ENCODE measurements at regions not wholly inside any gene's neighbourhood (a gene's known extent, or its start where the extent isn't known, plus 50 kb on each side); places are given as distances from the start of the nearest gene placed in this dataset.

- intact Hi-C loops (cut with DNase I), result no loop called here
- DNase-seq (ENCODE audit: missing footprints) (no peak), ATAC-seq (no peak)
Measured at GRCh38 chr12:18207266-18207665, 54.1 kb upstream of the PIK3C2G start.

- no peak for DNase-seq (ENCODE audit: missing footprints)
- ATAC-seq, result no peak
- intact Hi-C loops (cut with DNase I), result no loop called here
Measured at GRCh38 chr12:18206198-18206597, 55.1 kb upstream of the PIK3C2G start.

GRCh38 chr12:18204053-18204452 is 57.3 kb upstream of the PIK3C2G start:
- ATAC-seq (no peak), DNase-seq (ENCODE audit: missing footprints) (no peak)
- intact Hi-C loops (cut with DNase I), result no loop called here

GRCh38 chr12:18192119-18192518 is 69.2 kb upstream of the PIK3C2G start:
- no peak for DNase-seq (ENCODE audit: missing footprints)
- intact Hi-C loops (cut with DNase I), result no loop called here
- no peak for ATAC-seq

DNA sequence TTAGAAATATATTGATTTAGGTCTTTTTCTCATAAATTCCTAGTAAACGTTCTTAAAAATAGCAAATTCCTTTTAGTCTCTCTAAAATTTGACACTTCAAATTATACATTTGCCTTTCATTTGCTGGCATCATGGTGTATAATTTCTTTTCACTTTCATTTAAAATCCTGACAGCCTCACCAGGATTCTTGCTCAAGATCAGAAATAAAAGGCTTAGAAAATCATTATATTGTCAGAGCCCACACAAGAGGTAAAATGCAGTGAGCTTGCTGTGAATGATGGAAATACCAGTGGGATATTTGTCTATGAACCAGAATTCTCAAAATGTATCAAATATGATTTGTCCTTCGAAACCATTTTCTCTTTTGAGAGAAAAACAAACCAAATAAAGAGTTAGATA is 78.2 kb upstream of the PIK3C2G start:
- ATAC-seq, result no peak
- intact Hi-C loops (cut with DNase I), result no loop called here

DNA sequence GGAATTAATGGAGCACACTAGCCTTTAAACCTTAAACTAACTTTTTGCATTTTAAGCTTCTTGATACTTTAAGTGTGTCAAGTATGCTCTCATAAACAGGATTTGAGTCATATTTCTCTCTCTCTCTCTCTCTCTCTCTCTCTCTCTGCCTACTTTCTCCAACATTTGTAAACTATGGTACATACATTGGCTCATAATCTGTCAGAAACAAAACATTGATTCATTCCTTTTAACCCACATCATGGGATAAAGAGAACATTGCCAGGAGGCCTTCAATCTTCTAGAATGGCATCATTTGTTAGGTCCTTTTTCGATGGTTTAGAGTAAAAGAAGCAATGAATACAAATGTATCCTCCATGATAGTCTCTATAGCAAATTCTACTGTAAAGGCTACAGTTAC is 81.6 kb upstream of the RERGL start:
- intact Hi-C loops (cut with DNase I), result no loop called here
- DNase-seq (ENCODE audit: missing footprints) (no peak), ATAC-seq (no peak)

More for the DNA sequence above, 78.2 kb upstream of the PIK3C2G start:
- DNase-seq (ENCODE audit: missing footprints), result no peak

GRCh38 chr12:18168016-18168415 is 78.0 kb upstream of the RERGL start:
- ATAC-seq (no peak), DNase-seq (ENCODE audit: missing footprints) (no peak)
- intact Hi-C loops (cut with DNase I), result no loop called here

- DNase-seq (ENCODE audit: missing footprints), result no peak
- no peak for ATAC-seq
- intact Hi-C loops (cut with DNase I), result no loop called here
Measured at GRCh38 chr12:18165889-18166288, 75.9 kb upstream of the RERGL start.

GRCh38 chr12:18165422-18165871 is 75.5 kb upstream of the RERGL start:
- DNase-seq (ENCODE audit: missing footprints) (no peak), ATAC-seq (no peak)
- intact Hi-C loops (cut with DNase I), result no loop called here

- intact Hi-C loops (cut with DNase I), result no loop called here
- ATAC-seq (no peak), DNase-seq (ENCODE audit: missing footprints) (no peak)
Measured at GRCh38 chr12:18160901-18161300, 70.9 kb upstream of the RERGL start.

DNA sequence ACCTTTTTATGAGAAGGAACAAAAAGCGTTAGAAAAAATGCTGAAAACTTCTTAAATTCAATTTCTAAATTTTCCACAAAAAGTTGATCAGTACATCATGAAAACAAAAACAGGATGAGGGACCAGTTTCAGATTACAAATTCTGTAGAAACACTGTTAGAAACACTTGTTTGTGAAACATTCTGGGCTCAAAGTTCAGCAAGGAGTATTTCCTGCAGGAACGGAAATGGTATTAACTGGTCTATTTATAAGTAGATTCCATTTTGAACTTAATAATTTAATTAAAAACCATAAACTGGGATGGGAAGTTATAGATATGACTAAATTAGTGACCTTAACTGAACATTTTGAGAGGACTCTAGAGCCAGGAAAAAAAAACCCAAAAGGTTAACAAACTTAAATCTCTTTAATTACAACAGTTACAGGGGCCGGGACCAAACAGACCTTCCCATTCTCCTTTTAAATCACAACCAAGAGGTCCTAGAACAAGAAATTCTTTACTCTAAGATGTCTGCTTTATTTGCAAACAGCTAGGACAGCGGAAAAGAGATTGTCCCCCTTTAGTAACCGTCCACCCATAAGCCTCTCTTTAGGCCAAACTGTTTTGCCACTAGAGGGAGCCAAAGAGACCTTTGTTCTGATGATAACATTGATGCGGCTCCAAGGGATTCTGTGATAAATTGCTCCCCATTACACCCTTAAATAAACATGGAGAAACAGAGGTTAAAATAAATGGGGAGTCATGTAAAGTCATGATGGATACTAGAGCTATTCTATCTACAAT is 69.0 kb upstream of the RERGL start:
- intact Hi-C loops (cut with DNase I), result no loop called here
- DNase-seq (ENCODE audit: missing footprints) (no peak), ATAC-seq (no peak)

DNA sequence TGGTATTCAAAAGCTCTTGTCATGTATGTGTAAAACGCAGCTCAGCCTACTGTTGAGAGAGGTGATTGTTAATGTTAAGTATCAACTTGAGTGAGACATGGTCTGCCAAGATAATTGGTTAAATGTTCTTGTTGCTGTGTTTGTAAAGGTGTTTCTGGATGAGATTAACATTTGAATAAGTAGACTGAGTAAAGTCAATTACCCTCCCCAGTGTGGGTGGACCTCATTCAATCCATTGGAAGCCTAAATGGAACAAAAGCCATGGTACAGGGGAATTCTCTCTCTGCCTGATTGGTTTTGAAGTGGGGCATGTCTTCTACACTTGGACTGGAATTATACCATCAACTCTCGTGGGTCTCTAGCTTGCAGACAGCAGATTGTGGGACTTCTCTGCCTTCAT is 63.8 kb upstream of the RERGL start:
- no peak for ATAC-seq
- DNase-seq (ENCODE audit: missing footprints), result no peak
- intact Hi-C loops (cut with DNase I), result no loop called here

GRCh38 chr12:18151036-18151435 is 61.0 kb upstream of the RERGL start:
- intact Hi-C loops (cut with DNase I), result no loop called here
- ATAC-seq, result no peak
- no peak for DNase-seq (ENCODE audit: missing footprints)

GRCh38 chr12:18148961-18149360 is 59.0 kb upstream of the RERGL start:
- DNase-seq (ENCODE audit: missing footprints) (no peak), ATAC-seq (no peak)
- intact Hi-C loops (cut with DNase I), result loop anchor here (10.0 kb wide), 1 partner anchor 76 kb away; no protein-coding TSS in a partner anchor

DNA sequence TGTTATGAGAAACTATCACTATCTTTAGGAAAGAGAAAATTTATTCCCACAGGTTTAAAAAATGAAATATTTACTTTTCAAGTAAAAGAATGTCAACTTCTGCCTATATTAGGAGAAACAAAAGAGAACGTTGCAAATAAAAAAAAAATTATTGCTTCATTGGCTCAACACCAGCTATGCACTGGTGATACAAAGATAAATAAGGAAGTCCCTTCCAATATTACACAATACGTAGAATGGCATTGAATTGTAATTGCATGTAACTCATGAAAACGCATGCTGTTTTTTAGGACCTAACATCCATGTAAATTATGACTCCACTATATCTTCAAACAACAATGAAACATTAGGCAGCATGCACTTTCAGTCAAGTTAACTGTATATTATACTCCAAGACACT is 56.4 kb upstream of the RERGL start:
- ATAC-seq (no peak), DNase-seq (ENCODE audit: missing footprints) (no peak)
- intact Hi-C loops (cut with DNase I), result loop anchor here (10.0 kb wide), 1 partner anchor 78 kb away; no protein-coding TSS in a partner anchor

GRCh38 chr12:18145924-18146323 is 55.9 kb upstream of the RERGL start:
- DNase-seq (ENCODE audit: missing footprints) (no peak), ATAC-seq (no peak)
- intact Hi-C loops (cut with DNase I), result loop anchor here (10.0 kb wide), 1 partner anchor 79 kb away; no protein-coding TSS in a partner anchor

DNA sequence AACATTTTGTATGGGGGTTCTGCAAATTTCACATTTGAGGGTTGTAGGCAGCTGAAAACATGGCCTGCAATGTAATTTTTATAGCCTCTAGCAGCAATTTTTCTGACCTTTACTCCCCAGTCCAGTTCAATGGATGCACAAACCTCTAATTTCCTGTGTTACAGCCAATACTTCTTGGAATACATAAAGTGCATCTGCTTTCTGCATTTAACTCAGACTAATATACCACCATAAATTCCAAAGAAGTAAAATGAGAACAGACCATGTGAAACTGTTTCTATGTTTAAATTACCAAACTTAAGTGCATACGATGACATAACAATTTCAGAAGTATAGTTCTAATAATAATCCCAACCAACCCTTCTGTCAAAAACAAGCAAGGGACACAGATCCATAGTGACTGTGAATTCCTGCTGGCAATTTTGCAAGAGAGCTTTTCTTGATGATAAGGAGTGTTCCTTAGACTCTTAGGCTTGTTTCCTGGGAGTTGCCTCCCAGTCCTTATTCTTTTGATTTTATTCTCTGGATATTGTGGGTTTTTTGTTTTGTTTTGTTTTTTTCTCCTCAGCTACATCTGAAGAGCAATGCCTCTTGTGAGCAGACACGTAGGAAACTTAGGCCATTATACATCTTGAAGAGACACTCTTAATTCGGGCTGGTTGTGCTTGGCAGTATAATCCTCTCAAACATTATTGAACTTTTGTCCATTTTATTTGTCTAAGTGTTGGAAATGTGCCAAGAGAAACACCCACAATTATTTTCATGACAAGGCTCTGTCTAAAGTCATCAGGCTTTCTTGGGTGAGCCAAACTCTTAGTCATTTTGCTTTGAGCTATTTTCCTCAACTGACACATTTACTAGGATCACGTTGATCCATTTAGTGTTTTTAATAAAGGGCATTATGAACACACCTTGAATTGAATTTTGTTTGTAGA is 51.3 kb upstream of the RERGL start:
- intact Hi-C loops (cut with DNase I), result loop anchor here (10.0 kb wide), 1 partner anchor 83 kb away; no protein-coding TSS in a partner anchor
- no peak for ATAC-seq
- DNase-seq (ENCODE audit: missing footprints), result no peak

- intact Hi-C loops (cut with DNase I), result loop anchor here (10.0 kb wide), 1 partner anchor 85 kb away; no protein-coding TSS in a partner anchor
- ATAC-seq (no peak), DNase-seq (ENCODE audit: missing footprints) (no peak)
Measured at GRCh38 chr12:18139989-18140596, 50.1 kb upstream of the RERGL start.

Measured in Right ventricle myocardium inferior (tissue), 1 donor.